ENCODE measurements at regions not wholly inside any gene's neighbourhood (a gene's known extent, or its start where the extent isn't known, plus 50 kb on each side); places are given as distances from the start of the nearest gene placed in this dataset.

- DNase-seq (ENCODE audit: low read depth), result no peak
Measured at GRCh38 chr17:77771587-77771986, 186.9 kb upstream of the TNRC6C start.

- DNase-seq (ENCODE audit: low read depth), result no peak
Measured at GRCh38 chr17:77771998-77772397, 186.5 kb upstream of the TNRC6C start.

- no peak for DNase-seq (ENCODE audit: low read depth)
Measured at GRCh38 chr17:77772461-77772897, 186.0 kb upstream of the TNRC6C start.

- DNase-seq (ENCODE audit: low read depth), result no peak
Measured at GRCh38 chr17:77772899-77773358, 185.6 kb upstream of the TNRC6C start.

- DNase-seq (ENCODE audit: low read depth), result no peak
Measured at GRCh38 chr17:77774182-77774581, 184.3 kb upstream of the TNRC6C start.

- no peak for DNase-seq (ENCODE audit: low read depth)
Measured at GRCh38 chr17:77778636-77779489, 179.6 kb upstream of the TNRC6C start.

- no peak for DNase-seq (ENCODE audit: low read depth)
Measured at GRCh38 chr17:77779711-77780539, 178.6 kb upstream of the TNRC6C start.

GRCh38 chr17:77781536-77781935, 177.0 kb upstream of the TNRC6C start:
- DNase-seq (ENCODE audit: low read depth), result no peak

- DNase-seq (ENCODE audit: low read depth), result no peak
Measured at GRCh38 chr17:77782201-77782600, 176.3 kb upstream of the TNRC6C start.

- no peak for DNase-seq (ENCODE audit: low read depth)
Measured at GRCh38 chr17:77782611-77783010, 175.9 kb upstream of the TNRC6C start.

- DNase-seq (ENCODE audit: low read depth), result no peak
Measured at GRCh38 chr17:77783991-77784820, 174.3 kb upstream of the TNRC6C start.

- DNase-seq (ENCODE audit: low read depth), result no peak
Measured at GRCh38 chr17:77785312-77785905, 173.1 kb upstream of the TNRC6C start.

- DNase-seq (ENCODE audit: low read depth), result no peak
Measured at GRCh38 chr17:77786090-77786489, 172.4 kb upstream of the TNRC6C start.

- no peak for DNase-seq (ENCODE audit: low read depth)
Measured at GRCh38 chr17:77786740-77787505, 171.6 kb upstream of the TNRC6C start.

GRCh38 chr17:77790143-77790829, 168.2 kb upstream of the TNRC6C start:
- DNase-seq (ENCODE audit: low read depth), result no peak

- no peak for DNase-seq (ENCODE audit: low read depth)
Measured at GRCh38 chr17:77792626-77793025, 165.9 kb upstream of the TNRC6C start.

- no peak for DNase-seq (ENCODE audit: low read depth)
Measured at GRCh38 chr17:77793146-77793970, 165.1 kb upstream of the TNRC6C start.

GRCh38 chr17:77793971-77794235, 164.6 kb upstream of the TNRC6C start:
- no peak for DNase-seq (ENCODE audit: low read depth)

GRCh38 chr17:77794846-77795245, 163.7 kb upstream of the TNRC6C start:
- DNase-seq (ENCODE audit: low read depth), result no peak

- DNase-seq (ENCODE audit: low read depth), result no peak
Measured at GRCh38 chr17:77795685-77796084, 162.8 kb upstream of the TNRC6C start.
